ENCODE measurements at regions not wholly inside any gene's neighbourhood (a gene's known extent, or its start where the extent isn't known, plus 50 kb on each side); places are given as distances from the start of the nearest gene placed in this dataset.

DNA sequence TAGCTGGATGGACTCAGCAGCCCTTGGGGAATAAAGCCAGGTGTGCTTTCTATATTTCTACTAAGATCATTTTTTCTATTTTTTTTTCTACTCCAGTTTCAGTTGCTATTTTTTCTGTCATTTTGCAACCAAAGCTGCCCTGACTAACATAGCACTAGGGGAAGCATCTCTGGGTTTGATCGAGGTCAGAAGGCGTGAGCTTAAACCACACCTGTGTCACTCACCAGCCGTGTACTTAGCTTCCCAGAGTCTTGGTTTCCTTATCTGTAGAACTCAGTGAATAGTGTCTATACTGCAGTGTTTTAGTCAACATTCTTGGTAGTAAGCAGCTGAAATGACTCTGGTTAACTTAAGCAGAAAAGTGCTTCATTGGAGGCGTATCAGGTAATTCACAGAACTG is 489.6 kb upstream of the SPRED2 start:
- no peak overlapping the region for H3K4me2 ChIP-seq (ENCODE audit: low read depth, low read length, poor library complexity, severe bottlenecking)

DNA sequence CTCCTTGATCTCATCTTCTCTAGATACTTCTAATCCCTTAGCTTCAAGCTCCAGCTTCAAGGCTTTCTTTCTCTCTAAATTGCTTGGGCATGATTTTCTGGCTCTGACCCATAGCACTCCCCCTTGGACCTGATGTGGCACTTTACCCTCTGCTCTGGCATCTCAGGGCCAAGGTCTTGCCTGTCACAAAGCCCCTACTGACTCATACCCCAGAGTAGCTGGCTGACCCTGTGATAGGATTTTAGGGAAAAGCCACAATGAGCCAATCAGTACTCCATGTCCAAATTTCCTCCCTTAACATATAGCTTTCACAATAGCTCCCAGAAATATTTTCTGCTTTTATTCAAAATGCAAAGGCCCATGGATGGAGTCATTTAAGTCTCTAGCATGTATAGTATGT is 488.7 kb upstream of the SPRED2 start:
- Histone ChIP-seq H2AFZ (ENCODE audit: low read depth, low read length, severe bottlenecking) (no peak overlapping the region), H3K4me3 (ENCODE audit: insufficient read depth, low read length, poor library complexity, severe bottlenecking) (no peak overlapping the region), H3K4me2 (ENCODE audit: low read depth, low read length, poor library complexity, severe bottlenecking) (no peak overlapping the region), H3K36me3 (ENCODE audit: low read length) (no peaks in the 10 kb centered on the region), H4K20me1 (ENCODE audit: low read depth, low read length) (no peaks in the 10 kb centered on the region), H3K79me2 (ENCODE audit: insufficient read depth, low read length) (no peaks in the 10 kb centered on the region), H3K9me2 (replicated peaks; ENCODE audit: insufficient read depth, low read length) (no peaks in the 10 kb centered on the region), H3F3A (ENCODE audit: insufficient read depth) (no peaks in the 10 kb centered on the region), H3K27me3 (ENCODE audit: low read length) (no peaks in the 10 kb centered on the region), H3K27ac (ENCODE audit: low read depth, low read length) (no peak overlapping the region), H3K9me3 (ENCODE audit: insufficient read depth, low read length) (no peaks in the 10 kb centered on the region), H3K9ac (ENCODE audit: low read length) (no peak overlapping the region)
- TF ChIP-seq, protein P1, sequence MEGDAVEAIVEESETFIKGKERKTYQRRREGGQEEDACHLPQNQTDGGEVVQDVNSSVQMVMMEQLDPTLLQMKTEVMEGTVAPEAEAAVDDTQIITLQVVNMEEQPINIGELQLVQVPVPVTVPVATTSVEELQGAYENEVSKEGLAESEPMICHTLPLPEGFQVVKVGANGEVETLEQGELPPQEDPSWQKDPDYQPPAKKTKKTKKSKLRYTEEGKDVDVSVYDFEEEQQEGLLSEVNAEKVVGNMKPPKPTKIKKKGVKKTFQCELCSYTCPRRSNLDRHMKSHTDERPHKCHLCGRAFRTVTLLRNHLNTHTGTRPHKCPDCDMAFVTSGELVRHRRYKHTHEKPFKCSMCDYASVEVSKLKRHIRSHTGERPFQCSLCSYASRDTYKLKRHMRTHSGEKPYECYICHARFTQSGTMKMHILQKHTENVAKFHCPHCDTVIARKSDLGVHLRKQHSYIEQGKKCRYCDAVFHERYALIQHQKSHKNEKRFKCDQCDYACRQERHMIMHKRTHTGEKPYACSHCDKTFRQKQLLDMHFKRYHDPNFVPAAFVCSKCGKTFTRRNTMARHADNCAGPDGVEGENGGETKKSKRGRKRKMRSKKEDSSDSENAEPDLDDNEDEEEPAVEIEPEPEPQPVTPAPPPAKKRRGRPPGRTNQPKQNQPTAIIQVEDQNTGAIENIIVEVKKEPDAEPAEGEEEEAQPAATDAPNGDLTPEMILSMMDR (IDR thresholded peaks at IDR 0.05; ENCODE audit: insufficient read depth, low read length, poor library complexity, severe bottlenecking) = no peak
- TF ChIP-seq EZH2phosphoT487 (conservative IDR thresholded peaks at IDR 0.05; ENCODE audit: low read length) = no peak

More for the DNA sequence above, 489.6 kb upstream of the SPRED2 start:
- no peak overlapping the region for H3K27ac ChIP-seq (ENCODE audit: low read depth, low read length)
- H3F3A ChIP-seq (ENCODE audit: insufficient read depth) = no peaks in the 10 kb centered on the region
- H3K36me3 ChIP-seq (ENCODE audit: low read length) = no peaks in the 10 kb centered on the region
- H3K9me3 ChIP-seq (ENCODE audit: insufficient read depth, low read length) = no peaks in the 10 kb centered on the region
- H2AFZ ChIP-seq (ENCODE audit: low read depth, low read length, severe bottlenecking) = no peak overlapping the region
- no peak overlapping the region for H3K4me3 ChIP-seq (ENCODE audit: insufficient read depth, low read length, poor library complexity, severe bottlenecking)
- no peaks in the 10 kb centered on the region for H3K79me2 ChIP-seq (ENCODE audit: insufficient read depth, low read length)
- H4K20me1 ChIP-seq (ENCODE audit: low read depth, low read length) = no peaks in the 10 kb centered on the region
- no peaks in the 10 kb centered on the region for H3K27me3 ChIP-seq (ENCODE audit: low read length)
- TF ChIP-seq, protein P1 (IDR thresholded peaks at IDR 0.05; ENCODE audit: insufficient read depth, low read length, poor library complexity, severe bottlenecking) = no peak
- TF ChIP-seq EZH2phosphoT487 (conservative IDR thresholded peaks at IDR 0.05; ENCODE audit: low read length) = no peak
- H3K9ac ChIP-seq (ENCODE audit: low read length) = no peak overlapping the region
- H3K9me2 ChIP-seq (replicated peaks; ENCODE audit: insufficient read depth, low read length) = no peaks in the 10 kb centered on the region

DNA sequence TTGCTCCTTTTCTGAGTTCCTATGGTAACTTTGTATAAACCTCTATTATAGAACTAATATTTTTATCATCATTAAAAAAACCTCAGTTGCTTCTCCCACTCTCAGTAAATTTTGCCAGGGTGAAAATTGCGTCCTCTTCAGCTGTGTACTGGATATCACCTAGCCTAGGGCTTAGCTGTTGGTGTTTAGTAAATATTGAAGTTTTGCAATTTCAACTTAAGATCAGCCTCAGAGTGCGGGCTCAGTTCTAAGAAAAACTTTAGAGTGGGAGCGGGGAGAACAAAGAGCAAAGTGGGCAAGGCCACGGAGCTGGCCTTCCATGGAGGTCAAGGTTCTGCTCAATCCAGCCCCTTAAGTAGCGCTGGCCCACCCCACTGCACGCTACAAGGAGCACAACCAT is 488.3 kb upstream of the SPRED2 start:
- no peaks in the 10 kb centered on the region for H3K36me3 ChIP-seq (ENCODE audit: low read length)
- H3K27ac ChIP-seq (ENCODE audit: low read depth, low read length) = no peak overlapping the region
- H3K9ac ChIP-seq (ENCODE audit: low read length) = no peak overlapping the region
- no peaks in the 10 kb centered on the region for H3K9me3 ChIP-seq (ENCODE audit: insufficient read depth, low read length)
- H3K27me3 ChIP-seq (ENCODE audit: low read length) = no peaks in the 10 kb centered on the region
- H2AFZ ChIP-seq (ENCODE audit: low read depth, low read length, severe bottlenecking) = no peak overlapping the region
- TF ChIP-seq EZH2phosphoT487 (conservative IDR thresholded peaks at IDR 0.05; ENCODE audit: low read length) = no peak
- TF ChIP-seq, protein P1 (IDR thresholded peaks at IDR 0.05; ENCODE audit: insufficient read depth, low read length, poor library complexity, severe bottlenecking) = no peak
- no peak overlapping the region for H3K4me2 ChIP-seq (ENCODE audit: low read depth, low read length, poor library complexity, severe bottlenecking)
- H3K4me3 ChIP-seq (ENCODE audit: insufficient read depth, low read length, poor library complexity, severe bottlenecking) = no peak overlapping the region
- no peaks in the 10 kb centered on the region for H4K20me1 ChIP-seq (ENCODE audit: low read depth, low read length)
- no peaks in the 10 kb centered on the region for H3K9me2 ChIP-seq (replicated peaks; ENCODE audit: insufficient read depth, low read length)
- H3K79me2 ChIP-seq (ENCODE audit: insufficient read depth, low read length) = no peaks in the 10 kb centered on the region
- no peaks in the 10 kb centered on the region for H3F3A ChIP-seq (ENCODE audit: insufficient read depth)
